GM19023 (cell line): ENCODE measurements at regions not wholly inside any gene's neighbourhood (a gene's known extent, or its start where the extent isn't known, plus 50 kb on each side); places are given as distances from the start of the nearest gene placed in this dataset.

ENCODE experiments used
- ATAC-seq: cut with Tn5 transposase; IDR thresholded peaks from one replicate; pipeline ENCODE4 v1.9.1; 2021; ENCODE audit warnings: mild to moderate bottlenecking, moderate library complexity; ENCODE audit not compliant: unreplicated experiment

DNA sequence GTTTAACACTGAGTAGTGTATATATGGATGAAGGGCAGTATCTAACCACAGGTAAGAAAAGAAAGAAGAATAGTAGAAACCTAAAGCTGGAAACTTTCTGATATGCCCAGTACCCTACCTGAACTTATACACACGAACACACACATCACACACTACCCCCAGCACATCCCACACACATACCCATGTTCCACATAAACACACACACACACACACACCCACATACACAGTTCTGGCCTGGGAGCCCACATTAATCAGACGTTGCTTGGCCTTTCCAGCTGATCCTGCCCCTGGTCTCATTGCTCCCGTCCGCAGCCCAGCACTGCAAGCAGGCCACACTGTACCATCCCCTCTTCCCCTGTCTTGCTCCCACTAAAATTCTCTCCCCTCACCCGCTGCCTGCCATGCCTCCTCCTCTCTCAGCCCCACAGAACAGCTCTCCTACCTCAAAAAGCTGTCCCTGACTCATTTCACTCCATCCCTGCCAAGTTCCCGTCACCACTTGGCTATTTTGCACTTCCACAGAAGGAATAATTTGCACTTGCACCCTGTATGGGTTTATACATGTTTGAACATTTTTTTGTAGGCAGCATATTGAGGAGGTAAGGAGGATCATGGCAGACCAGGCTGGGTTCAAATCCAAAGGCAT, 185.8 kb upstream of the PPP2R3A start:
- no peak for ATAC-seq

DNA sequence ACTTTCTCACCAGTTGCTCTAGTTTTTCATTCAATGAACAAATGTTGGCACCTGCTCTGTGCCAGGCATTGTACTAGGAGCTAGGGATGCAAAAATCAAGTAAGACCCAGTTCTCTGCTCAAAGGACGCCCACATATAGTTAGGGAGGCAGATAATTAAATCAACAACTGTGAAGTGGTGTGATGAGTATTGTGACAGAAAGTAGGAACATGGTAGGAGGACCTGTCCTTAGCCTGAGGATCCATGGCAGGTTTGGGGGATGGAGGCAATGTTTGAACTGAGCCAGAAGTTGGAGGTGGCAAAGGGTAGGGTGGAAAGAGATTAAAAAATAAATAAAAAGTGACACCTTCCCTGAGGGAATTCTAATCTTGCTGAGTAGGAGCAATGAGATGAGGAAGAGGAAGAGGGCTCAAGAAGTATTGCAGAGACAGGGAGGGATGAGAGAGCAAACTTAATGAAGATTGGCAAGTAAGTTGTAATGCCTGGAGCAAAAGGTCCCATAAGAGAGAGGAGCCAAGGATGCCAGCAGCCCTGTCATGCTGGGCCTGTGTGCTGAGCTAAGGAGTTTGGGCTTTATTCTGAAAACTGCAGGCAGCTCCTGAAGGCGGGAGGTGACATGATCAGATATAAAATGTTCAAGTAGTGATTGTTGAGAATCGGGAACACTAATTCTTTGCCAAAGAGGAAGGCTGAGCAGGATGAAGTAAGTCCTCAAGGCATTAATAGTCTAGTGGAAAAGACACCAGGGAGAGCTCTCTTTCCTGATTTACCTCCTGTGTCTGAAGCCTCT, 184.3 kb upstream of the PPP2R3A start:
- no peak for ATAC-seq

DNA sequence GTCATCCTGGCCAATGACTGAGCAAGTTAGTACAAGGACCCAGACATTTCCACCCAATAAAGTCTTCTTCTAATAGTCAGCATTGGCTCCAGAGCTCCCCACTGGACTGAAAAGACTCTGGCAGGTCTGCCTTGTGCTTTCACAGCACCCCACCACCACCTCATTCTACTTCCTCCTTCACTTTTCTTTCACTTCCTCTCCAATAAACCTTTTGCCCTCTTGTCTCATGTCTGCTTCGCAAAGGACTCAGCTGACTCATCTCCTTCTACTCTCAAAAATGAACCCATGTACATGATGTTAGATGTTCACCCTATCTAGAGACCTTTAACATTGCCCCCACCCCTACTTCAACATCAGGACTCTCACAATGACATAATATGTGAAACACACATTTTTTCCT, 181.0 kb upstream of the PPP2R3A start:
- ATAC-seq, result no peak

DNA sequence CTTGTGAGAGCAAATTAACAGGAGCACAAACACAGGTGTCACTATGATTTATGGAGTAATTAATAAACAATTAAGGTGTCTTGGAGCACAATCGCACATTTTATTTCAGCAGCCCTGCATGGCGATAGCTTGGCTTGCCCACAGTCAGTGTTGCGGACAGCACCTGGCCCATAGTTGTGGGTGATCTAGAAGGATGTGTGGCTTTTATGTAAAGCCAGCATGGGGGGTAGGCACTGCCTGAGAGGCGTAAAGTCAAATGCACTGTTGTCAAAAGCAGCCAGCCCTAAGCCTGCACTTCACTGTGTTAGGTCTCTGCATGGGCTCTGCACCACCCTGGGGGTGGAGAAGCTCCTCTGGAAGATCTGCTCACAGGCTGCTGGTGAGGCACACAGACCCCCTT, 177.4 kb upstream of the PPP2R3A start:
- ATAC-seq, result no peak

DNA sequence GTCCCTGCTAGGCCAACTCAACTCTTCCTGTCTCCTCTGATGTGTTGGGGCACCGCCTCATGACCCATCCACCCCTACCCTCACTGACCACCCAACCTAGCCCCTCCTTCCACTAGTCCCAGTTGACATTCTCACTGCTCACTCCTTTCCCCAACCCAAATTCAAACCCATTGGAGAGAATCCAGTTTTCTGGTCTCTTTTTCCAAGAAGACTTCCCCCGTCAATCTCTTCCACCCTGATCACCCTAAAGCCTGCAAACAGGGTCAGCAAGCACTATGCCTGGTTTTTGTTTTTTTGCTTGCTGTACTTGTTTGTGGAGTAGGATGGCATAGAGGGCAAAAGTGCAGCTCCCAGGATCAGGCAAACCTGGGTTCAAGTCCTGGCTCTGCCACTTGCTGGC, 176.6 kb upstream of the PPP2R3A start:
- ATAC-seq, result no peak

DNA sequence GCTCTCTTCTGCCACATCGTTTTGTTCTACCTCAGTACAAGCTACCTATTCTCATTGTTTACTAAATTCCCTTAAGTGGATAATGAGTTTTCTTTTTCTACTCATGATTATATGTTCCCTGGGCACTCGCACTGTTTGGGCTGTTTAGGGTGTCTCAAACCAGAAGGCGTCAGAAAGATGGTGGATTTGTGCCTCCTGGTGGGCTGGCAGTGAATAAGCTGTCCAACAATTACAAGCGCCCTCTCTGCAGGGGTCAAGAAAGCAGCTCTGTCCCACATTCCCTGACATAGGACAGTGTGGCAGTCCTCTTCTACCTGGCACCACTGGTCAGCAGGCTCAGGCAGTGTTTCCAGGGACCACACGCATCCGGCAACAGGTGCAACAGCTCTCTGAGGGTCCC, 173.4 kb upstream of the PPP2R3A start:
- no peak for ATAC-seq

DNA sequence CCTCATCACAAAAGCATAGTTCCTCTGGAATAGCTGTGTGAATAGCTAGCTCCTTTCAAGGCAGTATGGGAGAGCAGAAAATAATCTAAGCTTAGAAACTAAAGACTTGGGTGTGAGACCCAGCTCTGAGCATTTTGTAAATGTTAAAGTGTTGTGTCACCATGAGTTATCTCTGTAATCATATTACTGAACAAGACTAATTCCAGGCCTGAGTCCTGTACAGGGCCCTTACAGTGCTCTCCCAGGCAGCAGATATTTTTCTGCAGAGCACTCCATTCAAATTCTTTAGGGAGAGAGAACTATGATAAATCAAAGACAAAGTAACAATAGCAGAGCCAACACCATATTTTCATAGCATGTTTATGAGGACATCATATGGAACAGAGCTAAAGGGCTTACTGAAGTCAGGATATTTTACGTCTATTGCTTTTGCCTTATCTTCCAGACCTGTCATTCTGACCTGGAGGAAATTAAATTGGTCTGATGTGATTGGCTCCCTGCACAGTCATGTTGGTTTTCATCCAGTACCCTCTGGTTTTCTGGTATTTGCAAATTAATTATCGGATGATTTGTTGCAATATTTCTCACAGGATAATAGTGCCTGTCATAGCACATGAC, 172.6 kb upstream of the PPP2R3A start:
- ATAC-seq, result no peak

DNA sequence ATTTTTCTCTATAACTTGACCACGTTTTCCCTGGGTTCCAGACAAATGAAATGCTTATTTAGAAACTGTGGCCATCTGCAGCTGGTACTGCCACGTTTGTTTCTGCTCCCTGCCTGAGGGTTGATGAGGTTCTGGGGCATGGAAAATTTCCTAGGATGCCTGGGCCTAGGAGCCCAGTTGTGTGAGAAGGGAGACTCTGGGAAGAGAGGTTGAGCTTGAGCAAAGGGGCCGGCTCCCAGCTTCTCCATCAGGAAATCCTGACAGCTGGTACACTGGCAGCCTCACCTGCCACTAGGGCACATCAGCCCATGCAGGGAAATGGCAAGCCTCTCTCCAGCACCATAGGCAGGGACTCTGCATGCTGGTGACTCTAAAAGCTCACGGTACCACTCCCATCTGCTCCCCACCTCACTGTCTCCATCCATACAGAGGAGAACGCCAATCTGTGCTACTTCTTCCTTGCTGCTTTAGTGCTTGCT, 165.4 kb upstream of the PPP2R3A start:
- ATAC-seq, result no peak

DNA sequence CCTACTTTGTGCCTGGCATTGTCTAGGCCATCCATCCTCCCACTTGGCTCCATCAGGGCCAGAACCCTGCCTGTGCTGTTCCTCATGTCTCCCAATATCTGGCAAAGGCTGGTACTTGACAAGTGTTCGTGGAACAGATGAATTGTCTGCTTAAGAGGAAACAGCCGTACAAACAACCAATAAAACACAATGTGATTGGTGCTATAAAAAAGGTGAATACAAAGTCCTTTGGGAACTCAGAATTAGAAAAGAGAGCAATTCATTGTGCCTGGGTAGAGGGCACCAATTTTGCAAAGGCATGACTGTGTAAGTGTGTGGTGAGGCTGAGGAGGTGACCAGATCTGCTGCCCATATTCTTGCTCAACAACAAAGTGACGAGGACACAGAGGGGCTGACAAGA, 164.5 kb upstream of the PPP2R3A start:
- no peak for ATAC-seq

DNA sequence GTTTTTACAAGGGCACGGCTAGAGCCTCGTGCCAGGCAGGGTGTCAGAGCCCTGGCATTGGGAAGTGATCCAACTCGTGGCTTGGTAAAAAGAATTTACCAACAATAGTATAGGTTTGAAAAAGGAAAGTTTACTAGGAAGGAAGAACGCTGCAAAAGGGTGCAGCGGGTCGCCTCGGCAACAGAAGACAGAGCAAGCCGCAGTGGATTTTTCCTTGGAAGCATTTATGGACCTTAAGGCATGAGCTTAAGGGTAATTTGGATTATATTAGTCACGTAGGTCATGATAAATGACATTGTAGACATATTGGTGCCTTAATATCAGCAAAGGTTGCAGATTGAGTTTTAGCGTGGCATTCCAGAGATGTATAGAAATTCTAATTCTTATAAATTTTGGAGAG, 163.4 kb upstream of the PPP2R3A start:
- ATAC-seq, result no peak

DNA sequence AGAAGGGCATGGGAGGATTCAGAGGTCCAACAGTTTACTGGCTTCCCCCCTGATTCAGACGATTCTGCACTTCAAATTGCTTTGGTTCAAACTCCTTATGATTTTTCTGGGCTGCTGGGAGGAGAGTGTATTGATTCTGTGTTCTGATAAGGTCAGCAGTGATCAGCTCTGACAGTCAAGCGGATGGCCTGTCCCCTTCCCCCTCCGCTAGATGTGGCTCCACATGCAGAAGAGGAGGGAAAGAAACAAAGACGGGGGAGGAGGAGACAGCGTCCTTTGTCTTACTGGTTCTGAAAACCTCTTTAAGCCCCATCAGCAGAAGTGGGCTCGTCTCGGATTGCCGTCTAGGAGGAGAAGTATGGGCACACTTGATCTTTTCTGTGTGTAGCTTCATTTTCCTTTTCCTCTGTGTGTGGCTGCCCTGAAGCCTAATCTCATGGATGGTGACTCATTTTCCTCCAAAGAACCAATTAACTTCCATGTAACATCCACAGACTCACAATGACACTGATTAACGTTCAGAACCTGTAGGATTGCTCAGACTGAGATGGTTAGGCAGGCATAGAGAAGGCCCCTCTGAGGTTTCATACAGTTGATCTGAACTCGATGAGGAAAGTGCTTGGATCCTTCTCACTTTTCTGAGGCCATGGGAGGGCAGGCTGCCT, 162.4 kb upstream of the PPP2R3A start:
- no peak for ATAC-seq

DNA sequence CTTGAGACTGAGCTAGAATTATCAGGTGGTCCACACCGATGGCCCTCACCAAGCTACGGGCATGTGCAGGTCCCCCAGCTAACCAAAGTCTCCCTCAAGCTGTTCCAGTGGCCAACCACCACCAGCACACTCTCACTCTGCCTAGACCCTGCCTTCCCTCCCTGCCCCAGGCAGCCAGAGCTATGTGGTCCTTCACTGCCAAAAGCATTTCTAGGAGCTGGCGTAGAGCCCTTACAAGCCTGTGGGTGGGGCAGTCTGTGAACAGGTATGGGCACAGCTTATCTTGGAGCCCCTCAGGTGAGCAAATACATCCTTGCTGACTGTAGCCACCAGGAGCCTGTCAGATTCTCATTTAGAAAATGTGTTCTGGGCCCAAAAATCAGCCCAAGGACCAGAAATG, 159.8 kb upstream of the PPP2R3A start:
- no peak for ATAC-seq

DNA sequence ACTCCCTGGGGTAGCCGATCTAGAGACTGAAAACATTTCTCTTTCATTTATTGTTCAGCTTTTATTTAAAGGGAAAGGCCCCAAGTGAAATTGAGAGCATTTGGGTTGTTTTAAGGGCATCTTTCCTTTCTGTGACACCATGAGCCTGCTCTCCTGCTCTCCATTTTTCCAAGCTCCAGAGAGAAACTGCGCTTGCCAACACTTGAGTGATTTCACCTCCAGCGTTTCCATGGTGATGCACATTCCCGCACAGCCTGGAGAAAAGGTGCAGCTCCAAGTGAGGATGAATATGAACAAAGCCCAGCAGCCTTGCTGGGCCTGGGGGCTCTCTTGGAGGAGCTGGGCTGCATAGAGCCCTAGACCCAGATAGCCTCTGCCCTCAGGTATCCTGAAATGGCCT, 159.2 kb upstream of the PPP2R3A start:
- ATAC-seq, result no peak

DNA sequence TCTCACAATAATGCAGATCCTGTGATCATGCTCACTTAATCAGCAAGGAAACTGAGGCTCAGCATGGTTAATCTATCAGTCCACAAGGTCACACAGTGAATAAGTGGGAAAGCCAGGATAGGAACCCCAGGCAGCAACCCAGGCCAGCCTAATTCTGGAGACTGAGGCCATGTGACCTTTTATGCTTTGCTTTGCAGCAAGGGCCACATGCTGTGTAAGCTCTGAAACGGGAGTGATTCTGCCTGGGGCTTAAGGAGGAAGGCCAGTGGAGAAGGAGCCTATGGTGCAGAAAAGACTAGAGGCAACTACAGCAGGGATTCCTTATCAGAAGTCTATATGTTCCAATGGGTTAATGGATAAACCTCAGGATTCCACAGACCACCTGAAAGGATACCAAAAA, 157.6 kb upstream of the PPP2R3A start:
- ATAC-seq, result no peak

DNA sequence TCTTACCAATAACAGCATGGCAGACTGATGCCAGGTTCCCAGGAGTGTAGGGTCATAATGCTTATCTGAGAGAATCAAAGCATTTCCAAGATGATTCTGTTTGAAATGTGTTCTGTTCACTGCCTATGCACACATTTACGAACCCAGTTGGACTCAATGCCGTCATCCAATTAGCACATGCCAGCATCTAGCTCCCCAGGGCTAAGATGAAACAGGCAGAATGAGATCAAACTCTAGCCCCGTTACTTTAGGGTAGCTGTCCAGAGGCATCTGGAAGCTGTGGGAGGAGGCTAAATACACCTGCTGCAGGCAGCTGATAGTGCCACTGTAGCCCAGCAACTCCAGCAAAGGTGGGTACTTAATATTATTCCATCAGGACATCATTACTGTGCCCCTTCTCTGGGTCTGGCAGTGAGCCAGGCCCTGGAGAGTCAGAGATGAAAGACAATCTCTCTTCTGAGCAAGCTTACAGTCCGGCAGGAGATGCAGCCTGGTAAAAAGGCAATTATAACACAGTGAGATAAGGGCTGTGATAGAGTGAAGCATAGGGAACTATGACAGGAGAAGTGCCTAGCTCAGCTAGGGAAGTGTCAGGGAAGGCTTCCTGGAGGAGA, 156.4 kb upstream of the PPP2R3A start:
- ATAC-seq, result no peak

DNA sequence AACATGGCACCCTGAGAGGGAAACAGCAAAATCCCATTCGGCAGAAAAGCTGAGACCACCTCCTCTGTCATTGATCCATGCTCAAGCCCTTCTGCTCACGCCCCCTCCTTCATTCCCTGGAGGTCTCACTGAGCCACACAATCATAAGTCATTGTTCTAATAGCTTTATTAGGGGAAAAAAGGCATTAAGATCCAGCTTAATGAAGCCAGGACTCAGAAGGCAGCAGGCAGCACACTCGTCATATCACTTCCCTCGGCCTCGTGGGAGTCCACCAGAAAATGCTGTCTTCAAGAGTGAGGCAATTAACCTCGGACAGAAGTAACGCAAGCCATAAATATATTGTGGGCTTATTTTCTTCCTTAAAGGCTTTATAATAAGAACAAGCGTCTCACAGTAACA, 153.9 kb upstream of the PPP2R3A start:
- ATAC-seq, result no peak

DNA sequence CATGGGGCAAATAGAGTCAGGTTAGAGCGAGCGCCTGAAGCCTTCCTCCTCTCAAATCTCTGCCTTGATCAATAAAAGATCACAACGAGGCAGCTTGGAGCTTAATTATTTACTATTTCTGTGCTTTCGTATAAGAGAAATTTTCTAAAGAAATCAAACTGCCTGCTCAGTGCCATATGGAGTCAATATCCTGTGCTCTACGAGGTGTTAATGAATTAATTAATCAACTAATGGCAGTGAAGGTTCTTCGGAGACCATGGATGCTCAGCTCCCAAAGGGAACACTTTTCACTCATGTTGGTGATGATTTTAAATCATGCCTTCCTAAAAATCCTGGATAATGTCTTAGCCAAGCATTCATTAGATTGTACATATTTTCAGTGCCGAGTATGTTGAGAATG, 153.5 kb upstream of the PPP2R3A start:
- no peak for ATAC-seq

DNA sequence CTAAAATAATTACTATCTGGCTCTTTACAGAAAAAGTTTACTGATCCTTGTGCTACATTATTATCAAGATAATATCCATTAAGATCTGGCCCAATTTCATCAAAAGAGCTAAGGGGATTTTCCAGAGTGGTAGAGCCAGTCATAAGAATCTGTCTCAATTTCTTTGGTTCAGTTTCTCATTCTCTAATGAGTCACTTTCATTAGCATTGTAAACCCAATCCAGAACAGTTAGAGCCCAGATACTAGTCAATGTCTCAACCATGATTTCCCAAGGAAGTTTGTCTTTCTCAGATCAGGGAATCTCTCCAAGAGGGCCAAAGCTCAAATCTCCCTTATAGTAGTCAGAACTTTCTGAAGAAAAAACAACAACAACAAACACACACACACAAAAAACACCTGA, 131.1 kb upstream of the PPP2R3A start:
- no peak for ATAC-seq

DNA sequence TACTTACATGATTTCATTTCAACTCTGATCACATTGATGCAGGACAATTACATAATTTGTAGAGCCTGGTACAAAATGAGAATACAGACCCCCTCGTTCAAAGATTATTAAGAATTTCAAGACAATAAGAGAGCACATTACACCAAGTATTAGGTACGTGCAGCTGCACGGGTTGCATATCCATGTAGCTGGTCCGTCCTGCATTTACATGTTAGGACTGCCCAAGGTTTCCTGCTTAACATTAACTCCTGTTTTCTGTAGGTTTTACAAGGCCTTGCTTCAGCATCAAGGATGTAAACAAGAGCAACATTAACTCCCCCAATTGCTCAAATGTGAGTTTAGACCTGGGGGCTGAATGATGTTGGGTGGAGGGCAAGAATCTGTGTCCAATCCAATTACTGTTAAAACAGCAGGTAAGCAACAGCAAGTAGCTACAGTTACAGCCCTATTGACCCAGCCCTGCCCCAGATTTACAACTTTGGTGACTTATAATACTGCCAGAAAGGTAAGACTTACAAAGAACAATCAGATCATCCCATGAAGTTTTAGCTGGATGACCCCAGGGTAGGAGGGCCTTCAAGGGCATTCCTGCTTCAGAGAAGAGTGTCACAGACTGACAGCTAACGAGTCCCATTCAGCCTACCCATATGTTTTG, 127.4 kb upstream of the PPP2R3A start:
- no peak for ATAC-seq

DNA sequence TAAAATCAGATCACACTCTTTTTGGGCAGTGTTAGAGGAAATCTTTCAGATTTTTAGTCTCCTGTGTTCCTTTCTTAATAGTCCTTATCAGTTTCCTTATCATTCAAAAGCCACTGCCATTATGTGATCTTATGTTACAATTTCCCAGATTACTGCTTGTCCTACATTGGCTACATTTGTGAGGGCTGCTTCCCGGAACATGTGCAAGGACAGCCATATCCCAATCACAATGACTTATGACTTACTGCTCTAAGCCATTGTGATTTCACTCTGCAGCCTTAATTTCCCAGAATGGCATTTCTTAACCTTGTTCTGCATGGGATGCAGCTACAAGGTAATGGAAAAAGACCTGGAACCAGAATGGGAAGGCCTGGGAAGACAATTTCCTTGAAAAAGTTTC, 125.1 kb upstream of the PPP2R3A start:
- ATAC-seq, result no peak

DNA sequence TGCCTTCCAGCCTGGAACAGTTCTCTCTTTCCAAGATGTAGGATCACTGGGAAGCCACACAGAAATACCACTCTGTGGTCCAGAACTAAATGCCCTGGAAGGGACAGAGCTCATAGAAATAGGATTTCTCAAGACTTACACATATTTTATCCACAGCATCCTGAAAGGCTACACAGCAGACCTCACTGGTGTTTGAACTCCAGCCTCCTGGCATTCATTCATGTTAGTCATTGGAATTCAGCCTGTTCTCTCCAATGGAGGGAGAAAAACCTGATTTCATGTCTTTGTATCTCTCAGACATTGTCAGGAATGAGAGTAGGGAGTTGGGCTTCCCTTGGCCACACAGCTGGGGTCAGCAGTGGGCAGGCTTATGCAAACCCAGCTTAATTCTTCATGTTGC, 121.1 kb upstream of the PPP2R3A start:
- ATAC-seq, result no peak
